HuH-7 (cell line): ENCODE measurements at regions not wholly inside any gene's neighbourhood (a gene's known extent, or its start where the extent isn't known, plus 50 kb on each side); places are given as distances from the start of the nearest gene placed in this dataset.
A peak's percentile ranks its signal among the peaks of the same experiment; 100 is the strongest.
"Not testable (repeated sequence)": the region's sequence is repeated elsewhere in the genome, so short reads cannot be mapped to it uniquely, and the experiment has no call there.

ENCODE experiments used
- DNase-seq: peaks from one replicate; pipeline ENCODE4 v3.0.0; 2011; ENCODE audit warnings: low spot score

DNA sequence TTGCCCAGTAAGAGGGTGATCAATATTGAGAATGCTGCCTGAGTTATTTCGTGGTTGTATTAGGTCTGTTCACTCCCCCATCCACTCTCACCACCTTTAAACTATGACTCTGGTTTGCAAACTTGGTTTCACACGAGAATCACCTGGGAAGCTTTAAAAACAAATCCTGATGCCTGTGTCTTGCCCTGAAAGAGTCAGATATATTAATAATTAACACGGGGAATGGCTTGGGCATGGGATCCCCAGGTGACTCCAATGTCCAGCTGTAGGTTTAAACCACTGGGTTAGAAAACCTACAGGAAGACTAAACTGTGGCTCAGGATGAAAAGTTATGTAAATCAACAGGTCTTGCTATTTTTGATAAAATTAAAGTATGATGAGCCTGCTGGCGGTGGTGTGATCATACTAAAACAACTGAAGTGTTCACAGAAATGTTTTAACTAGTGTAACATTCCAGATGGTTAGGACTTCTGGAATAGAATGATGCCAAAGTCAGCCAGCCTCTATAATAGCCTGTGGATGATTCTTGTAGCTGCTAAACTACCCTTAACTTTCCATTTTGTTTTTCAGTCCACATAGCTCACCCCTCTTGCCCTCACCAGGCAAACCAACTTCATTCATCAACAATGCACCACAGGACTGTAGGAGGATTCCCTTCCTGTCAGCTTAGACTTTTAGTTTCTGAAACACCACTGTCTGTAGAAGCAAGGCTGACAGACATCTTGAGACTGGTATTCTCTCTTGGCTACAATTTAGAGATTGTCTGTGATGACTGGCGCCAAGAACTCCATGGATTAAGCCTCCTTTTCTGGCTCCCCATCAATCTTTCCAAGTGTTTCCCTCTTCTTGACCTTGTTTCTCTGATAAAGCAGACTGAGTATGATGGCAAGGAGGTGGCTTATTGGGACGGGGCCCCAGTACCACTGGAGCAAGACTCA lies 119.1 kb upstream of the ADAMTS9 start:
- peak; percentile 6 for DNase-seq

DNA sequence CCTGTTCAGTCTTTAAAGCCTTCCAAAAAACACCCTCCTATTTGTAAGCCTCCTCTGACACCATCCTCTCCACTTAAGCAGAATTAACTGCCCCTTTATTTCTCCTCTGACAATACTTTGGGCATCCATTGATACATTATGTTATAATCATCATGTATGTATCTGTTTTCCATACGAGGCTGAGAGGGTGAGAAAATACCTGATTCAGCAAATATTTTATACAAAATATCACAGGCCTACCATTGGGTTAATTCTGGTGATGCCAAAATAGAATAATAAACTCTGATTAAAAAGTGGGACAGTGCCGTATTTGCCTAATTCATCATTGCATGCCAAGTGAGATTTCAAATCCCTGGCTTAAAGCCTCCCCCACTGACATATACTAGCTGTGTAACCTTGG lies 118.2 kb upstream of the ADAMTS9 start:
- no peak for DNase-seq

- DNase-seq, result no peak
These were observed 117.4 kb upstream of the ADAMTS9 start for GRCh38 chr3:64805248-64805647.

- no peak for DNase-seq
These were observed 115.7 kb upstream of the ADAMTS9 start for GRCh38 chr3:64803469-64803868.

GRCh38 chr3:64802460-64802859 lies 114.7 kb upstream of the ADAMTS9 start:
- DNase-seq, result no peak

- DNase-seq, result no peak
These were observed 114.1 kb upstream of the ADAMTS9 start for GRCh38 chr3:64801856-64802255.

DNA sequence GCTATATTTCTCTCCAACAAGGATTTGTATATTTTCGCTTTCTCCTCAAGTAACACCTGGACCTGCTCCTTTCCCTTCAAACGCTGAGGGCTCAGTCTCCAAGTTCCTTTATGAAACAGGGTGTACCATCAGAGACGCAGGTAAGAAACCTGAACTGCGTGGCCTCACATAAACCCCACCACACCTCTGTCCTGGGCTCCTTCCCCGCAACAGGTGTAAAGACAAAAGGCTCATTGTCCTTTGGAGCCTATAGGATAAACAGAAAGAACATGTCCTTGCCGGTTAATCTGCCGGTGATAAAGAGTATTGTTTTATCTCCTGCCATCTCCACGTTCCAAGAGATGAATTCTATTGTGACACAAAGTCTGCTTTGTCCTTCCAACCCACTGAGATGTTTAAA lies 111.8 kb upstream of the ADAMTS9 start:
- DNase-seq, result no peak

- no peak for DNase-seq
These were observed 110.5 kb upstream of the ADAMTS9 start for GRCh38 chr3:64798316-64798715.

DNA sequence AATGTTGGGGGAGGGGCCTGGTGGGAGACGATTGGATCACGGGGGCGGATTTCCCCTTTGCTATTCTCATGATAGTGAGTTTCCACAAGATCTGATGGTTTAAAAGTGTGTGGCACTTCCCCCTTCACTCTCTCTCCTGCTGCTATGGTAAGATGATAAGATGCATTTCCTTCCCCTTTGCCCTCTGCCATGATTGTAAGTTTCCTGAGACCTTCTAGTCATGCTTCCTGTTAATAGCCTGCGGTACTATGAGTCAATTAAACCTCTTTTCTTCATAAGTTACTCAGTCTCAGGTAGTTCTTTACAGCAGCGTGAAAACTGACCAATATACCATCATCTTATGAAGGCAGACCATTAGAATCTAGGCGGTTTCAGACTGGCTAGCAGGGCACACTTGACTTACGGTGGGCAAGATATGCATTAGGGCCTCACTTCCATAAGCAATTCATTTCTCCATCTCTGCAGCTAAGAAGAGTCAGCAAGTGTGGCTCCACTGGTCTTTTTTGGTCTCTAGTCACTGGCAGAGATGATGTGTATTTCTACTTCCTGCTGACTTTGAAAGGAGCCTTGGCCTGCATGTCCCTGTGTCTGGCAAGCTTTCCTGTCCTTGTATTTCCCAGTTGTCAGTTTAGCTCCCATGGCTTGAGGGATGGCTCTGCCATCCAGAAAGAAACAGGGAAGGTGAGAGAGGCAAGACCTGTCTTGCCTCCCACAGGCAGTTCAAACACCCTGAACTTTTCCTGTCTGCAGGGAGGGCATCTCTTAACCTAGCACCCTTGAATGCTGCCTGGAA lies 109.0 kb upstream of the ADAMTS9 start:
- DNase-seq, result no peak

- no peak for DNase-seq
These were observed 104.6 kb upstream of the ADAMTS9 start for GRCh38 chr3:64792445-64792844.

GRCh38 chr3:64789111-64789510 lies 101.3 kb upstream of the ADAMTS9 start:
- no peak for DNase-seq

DNA sequence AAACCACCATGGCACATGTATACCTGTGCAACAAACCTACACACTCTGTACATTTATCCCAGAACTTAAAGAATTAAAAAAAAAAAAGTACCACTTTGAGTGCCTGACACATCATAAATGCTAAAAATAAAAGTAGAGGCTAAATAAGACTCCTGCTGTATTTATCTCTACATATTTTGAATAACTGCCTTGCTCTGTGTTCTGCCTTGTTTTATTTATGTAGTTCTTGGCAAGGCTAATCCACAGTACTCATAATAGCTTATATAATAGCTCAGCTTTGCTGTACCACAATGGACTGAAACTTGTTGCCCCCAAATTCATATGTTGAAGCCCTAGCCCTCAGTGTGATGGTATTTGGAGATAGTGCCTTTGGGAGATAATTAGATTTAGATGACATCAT lies 95.4 kb upstream of the ADAMTS9 start:
- no peak for DNase-seq

DNA sequence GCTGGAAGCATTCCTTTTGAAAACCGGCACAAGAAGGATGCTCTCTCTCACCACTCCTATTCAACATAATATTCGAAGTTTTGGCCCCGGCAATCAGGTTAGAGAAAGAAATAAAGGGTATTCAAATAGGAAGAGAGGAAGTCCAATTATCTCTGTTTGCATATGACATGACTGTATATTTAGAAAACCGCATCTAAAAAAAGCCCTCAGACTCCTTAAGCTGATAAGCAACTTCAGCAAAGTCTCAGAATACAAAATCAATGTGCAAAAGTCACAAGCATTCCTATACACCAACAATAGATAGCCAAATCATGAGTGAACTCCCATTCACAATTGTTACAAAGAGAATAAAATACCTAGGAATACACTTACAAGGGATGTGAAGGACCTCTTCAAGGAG lies 93.1 kb upstream of the ADAMTS9 start:
- DNase-seq, result not testable (repeated sequence)

DNA sequence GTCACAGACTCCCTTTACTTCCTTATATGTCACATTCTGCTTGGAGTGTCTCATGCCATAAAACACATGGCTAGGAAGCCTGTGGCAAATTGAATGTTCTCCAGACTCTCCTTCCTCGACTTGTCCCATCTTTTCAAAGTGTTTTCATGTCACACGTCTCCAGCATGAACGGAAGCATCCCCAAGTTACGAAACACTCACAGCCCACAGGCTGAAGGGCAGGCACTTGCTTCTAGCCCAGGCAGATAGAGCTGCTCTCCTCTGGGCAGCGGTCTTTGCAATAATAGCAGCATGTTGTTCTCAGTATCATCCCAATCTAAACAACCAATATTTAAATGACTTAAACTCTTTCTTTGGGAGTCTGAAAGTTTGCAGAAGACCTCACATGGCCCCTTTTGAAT lies 85.3 kb upstream of the ADAMTS9 start:
- no peak for DNase-seq

DNA sequence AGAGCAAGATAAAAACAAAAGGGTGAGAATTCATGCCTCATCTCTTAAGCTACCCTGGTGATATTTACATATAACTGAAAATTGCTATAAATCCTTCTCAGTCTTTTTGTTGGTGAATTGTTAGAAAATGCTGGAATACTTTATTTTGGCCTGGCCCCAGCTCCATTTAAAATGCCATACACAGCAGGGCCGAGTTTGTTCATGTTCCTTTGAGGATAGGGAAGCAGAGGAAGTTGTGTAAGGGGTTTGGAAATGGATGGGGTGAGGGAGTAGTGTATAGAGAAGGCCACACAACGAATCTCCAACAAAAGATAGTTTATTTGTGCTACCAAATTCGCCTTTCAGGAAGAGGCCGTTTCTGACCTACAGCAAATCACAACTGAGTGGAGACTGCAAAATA lies 78.6 kb upstream of the ADAMTS9 start:
- no peak for DNase-seq

- no peak for DNase-seq
These were observed 78.1 kb upstream of the ADAMTS9 start for GRCh38 chr3:64765947-64766346.

- DNase-seq, result no peak
These were observed 76.7 kb upstream of the ADAMTS9 start for GRCh38 chr3:64764386-64764929.

DNA sequence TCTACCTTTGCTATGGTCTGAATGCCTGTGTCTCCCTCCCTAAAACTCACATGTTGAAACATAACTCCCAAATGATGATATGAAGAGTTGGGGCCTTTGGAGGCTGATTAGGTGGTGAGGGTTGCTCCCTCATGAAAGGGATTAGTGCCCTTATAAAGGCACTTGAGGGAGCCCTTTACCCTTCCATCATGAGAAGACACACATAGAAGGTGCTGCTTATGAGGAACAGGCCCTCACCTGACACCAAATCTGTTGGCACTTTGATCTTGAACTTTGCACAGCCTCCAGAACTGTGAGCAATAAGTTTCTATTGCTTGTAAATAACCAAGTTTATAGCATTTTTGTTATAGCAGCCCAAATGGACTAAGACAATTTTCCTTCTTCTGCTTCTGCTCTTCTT lies 76.2 kb upstream of the ADAMTS9 start:
- no peak for DNase-seq

DNA sequence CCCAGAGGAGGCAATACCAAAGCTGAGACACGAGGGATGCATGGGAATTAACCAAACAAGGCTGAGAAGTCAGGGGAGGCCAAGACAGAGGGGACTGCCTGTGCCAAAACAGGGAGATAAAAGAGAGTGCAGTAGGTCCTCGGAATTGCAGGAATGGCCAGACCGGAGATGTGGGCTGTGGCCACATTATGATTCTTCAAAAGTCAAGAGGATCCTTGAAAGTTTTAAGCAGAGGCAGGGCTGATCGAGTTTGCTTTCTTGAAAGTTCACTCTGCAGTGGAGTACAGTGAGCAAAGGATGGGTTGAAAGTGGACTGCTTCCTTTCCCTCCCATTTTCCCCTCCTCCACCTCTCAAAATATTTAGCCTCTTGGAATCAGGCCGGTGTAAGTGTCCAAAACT lies 73.9 kb upstream of the ADAMTS9 start:
- DNase-seq, result no peak

- no peak for DNase-seq
These were observed 72.5 kb upstream of the ADAMTS9 start for GRCh38 chr3:64760258-64760657.

DNA sequence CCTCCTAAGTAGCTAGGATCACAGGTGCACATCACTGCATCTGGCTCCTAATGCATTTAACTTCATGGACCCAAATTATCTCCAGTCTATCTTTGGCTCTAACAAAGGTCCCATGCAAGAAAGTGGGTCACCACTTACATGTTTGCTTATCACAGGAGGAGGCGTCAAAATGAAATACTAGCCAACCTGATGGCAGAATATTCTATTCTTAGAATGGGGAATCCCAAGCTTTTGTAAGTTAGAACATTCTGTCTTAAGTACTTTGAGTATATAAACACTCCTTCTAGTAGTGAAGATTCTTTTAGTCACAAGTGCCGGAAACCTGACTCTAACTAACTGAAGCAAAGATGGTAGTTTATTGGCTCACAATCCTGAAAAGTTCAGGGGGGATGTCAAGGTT lies 72.0 kb upstream of the ADAMTS9 start:
- no peak for DNase-seq

DNA sequence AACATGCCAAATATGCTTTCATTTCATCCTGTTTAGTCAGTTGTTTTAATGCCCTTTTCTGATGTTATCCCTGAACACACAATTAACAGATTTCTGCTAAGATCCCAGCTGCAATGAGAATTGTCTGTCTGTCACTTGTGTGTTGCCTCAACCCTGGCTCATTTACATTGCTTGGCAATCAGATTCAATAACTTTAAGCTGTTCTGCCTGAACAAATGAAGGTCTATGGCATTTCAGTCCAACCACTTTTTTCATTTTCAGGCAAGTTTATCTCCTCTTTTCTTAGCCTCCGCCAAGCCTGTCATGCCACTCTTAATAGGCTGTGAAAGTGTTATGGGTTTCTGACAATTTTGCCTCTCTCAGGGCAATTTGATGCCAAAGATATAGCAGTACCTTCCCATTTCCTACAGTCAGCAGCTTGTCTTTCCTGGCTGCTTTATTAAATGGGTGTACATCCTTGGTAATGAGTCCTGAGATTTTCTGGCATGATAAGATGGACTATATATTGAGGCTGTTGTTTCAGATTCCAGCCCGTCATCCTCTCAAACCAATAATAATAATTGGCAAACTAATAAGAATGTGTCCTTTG lies 68.7 kb upstream of the ADAMTS9 start:
- DNase-seq, result no peak
